SKM-1 treated with dmso at 0.1 percent for 144 hours (cell line): ENCODE measurements at regions not wholly inside any gene's neighbourhood (a gene's known extent, or its start where the extent isn't known, plus 50 kb on each side); places are given as distances from the start of the nearest gene placed in this dataset.
"Not testable (repeated sequence)": the region's sequence is repeated elsewhere in the genome, so short reads cannot be mapped to it uniquely, and the experiment has no call there.

Source experiments
- DNase-seq: peaks from one replicate; lab custom pipeline; 2025; ENCODE audit not compliant: unreplicated experiment; lab: John Stamatoyannopoulos, UW

- DNase-seq, result no peak
Measured at GRCh38 chr4:77501851-77502250, 103.8 kb upstream of the CXCL13 start.

DNA sequence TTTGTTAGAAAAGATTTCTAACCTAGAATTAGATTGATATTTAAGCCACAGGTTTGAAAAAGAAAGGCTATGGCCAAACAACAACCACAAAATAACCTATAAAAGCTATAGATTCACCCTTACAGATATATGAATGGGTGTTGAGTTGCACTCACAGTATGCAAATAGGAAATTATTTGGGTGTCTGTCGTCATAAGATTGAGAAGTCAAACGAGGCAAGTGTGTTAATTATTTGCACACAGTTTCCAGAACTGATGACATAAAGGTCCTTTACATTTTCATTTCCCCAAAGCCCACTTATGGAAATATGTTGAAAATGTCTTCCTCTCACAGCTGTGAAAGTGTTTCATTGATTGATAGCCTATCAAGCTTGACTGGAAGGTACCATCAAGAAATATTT lies 101.2 kb upstream of the CXCL13 start:
- no peak for DNase-seq

GRCh38 chr4:77505275-77505957 lies 100.2 kb upstream of the CXCL13 start:
- DNase-seq, result no peak

DNA sequence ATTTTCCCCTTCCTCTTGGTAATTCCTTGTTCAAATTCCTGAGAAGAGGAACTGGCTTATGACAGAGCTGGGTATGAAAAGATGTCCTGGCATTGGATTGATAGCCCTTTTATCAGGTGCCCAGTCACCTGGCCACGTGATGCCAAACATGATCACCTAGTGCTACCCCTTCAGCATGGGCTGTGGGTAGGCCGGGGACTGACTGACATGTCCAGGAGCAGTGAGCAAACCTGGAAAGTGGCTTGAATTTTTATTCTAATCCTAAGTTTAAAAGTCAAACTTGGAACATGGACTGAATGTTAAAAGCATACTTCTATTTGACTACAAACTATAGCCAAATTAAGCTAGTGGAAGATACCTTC lies 99.7 kb upstream of the CXCL13 start:
- DNase-seq, result no peak

DNA sequence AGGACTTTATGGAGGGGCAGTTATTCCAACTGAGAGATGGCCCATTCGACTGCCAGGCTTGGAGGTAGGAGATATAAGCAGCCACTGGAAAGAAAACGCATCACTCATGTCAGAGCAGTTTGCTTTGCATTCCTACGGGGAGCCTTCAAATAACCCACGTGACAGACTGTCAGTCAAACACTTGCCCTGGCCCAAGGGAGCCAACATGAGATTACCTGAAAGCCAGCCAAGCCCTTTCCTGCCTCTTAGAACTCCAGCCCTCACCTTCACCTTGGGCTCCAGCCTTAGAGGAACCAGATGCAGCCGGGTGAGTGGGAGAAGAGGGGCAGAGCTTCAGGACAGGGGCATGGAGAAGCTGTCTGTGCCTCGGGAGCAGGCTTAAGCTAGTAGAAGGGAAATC lies 95.3 kb upstream of the CXCL13 start:
- DNase-seq, result no peak

DNA sequence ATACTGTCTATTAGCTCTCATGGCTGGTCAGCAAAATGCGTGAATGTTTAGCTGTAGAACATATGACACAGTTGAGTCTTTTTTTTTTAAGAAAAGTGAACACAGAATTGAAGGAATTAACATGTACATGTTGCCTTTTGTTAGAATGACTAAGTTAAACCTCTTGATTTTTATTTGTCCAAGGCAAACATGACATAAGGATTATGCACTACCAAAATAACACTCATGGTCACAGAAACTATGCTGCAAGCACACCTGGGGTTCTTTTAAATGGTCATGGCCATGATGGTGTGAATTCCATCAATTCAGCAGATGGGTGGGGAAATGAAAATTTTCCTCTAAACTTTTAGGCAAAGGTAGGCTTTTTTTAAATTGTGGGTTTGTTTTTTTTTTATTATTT lies 80.1 kb upstream of the CXCL13 start:
- DNase-seq, result no peak

DNA sequence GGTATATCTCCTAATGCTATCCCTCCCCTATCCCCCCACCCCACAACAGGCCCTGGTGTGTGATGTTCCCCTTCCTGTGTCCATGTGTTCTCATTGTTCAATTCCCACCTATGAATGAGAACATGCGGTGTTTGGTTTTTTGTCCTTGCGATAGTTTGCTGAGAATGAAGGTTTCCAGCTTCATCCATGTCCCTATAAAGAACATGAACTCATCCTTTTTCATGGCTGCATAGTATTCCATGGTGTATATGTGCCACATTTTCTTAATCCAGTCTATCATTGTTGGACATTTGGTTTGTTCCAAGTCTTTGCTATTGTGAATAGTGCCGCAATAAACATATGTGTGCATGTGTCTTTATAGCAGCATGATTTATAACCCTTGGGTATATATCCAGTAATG lies 77.7 kb upstream of the CXCL13 start:
- not testable (repeated sequence) for DNase-seq

- DNase-seq, result no peak
Measured at GRCh38 chr4:77538144-77538543, 67.5 kb upstream of the CXCL13 start.

DNA sequence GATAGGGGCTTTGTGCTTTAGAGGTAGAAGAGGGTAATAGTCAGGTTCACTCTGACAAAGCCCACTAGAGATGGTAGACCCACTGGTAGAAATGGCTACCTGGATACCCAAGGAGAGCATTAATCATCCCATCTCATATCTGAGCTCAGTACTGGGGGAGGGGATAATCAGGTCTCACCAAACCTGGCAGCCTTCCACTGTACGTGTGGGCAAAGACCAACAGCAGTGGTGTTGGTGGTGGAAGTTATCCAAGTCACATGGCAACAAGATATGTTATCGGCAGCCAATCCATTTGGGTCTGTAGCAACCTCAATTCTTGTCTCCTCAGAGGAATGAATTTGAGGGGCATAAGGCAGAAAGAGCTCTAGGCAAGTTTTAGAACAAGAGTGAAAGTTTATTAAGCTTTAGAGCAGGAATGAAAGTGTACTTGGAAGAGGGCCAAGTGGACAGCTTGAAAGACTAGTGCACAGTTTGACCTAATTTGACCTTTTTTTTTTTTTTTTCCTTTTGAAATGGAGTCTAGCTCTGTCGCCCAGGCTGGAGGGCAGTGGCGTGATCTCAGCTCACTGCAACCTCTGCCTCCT lies 67.0 kb upstream of the CXCL13 start:
- no peak for DNase-seq
